CD4-positive, alpha-beta T cell treated with Interleukin-4 for 1 hour (primary cell): ENCODE measurements at regions not wholly inside any gene's neighbourhood (a gene's known extent, or its start where the extent isn't known, plus 50 kb on each side); places are given as distances from the start of the nearest gene placed in this dataset.
"Not testable (repeated sequence)": the region's sequence is repeated elsewhere in the genome, so short reads cannot be mapped to it uniquely, and the experiment has no call there.

ENCODE experiments used
- DNase-seq, 2 donors: peaks; one replicate each; pipeline ENCODE4 v3.0.0-alpha.2; 2020 to 2022

GRCh38 chr21:27379354-27379753 is 412.5 kb upstream of the ADAMTS5 start:
- no peak for DNase-seq

DNA sequence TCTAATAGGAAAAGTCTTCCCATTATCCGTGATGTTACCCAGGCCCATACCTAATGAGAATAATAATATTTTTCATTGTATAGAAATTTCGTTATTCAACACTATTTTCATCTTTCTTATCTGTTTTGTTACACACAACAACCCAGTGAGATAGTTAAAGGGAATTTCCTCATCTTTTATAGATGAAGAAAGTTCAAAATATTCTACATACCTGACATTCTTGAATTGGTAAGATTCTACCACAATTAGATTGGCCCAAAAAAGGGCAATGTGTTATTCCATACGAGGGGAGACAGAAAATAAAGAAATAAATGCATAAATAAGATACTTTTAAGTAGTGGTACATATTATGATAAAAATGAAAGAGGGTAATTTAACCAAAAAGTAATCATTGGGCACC is 405.5 kb upstream of the ADAMTS5 start:
- no peak for DNase-seq

DNA sequence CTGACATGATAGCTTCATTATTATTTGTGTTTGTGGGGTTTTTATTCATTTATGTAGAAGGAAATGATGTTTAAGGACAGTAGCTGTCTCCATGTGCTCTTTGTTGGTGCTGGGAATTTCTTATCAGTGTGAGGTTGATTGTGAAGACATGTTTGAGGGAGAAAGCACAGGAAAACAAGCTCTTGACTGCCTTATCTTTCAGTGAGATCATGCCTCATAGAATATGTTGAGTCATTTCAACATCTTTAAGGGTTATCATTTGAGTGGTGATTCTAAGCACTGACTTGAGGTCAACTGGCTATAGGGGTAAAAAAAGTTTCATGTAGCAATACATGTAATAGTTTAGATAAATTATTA is 405.1 kb upstream of the ADAMTS5 start:
- DNase-seq = no peak

GRCh38 chr21:27371115-27371974 is 404.5 kb upstream of the ADAMTS5 start:
- DNase-seq = no peak

DNA sequence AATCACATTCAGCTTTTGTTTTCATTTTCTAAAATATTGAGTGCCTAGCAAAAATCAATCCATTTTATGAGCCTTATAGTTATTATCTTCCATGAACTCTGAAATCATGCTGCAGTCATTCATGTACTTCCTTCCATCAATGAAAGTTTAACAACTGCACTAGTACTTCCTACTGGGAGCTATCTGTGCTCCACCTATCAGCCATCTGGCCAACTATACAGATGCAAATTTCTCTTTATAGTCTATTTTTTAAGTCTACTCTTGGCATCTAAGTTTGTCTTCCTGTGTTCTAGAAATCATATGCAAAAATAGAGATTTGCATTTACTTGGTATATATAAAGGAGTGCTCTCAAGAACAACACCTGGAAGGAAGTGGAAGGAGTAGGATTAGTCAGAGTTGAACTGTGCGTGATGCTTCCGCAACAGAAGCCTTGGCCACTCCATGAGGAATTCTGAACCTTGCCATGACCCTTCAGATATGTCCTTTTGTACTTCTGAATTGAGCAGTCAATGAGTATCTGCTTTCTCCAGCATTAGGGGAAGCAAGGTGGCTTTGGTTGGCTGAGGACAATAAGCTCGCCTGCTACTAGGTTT is 403.2 kb upstream of the ADAMTS5 start:
- no peak for DNase-seq

DNA sequence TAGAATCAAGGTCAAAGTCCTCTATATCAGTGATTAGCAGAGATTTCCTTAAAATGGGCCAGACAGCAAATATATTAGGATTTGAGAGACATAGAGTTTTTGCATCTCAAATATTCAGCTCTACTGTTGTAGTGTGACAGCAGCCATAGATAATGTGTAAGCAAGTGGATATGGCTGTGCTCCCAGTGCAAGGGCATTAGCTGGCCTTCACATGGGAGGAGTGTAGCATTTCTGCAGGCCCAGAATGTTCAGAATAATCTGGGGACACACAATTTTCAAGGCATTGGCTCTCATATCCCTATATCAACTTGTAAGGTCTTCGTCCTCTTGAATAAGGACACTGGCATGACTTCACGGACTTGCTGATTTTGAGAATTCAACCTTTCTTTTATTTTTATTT is 402.3 kb upstream of the ADAMTS5 start:
- DNase-seq = no peak

- no peak for DNase-seq
Observed at GRCh38 chr21:27366646-27367235, 399.9 kb upstream of the ADAMTS5 start.

DNA sequence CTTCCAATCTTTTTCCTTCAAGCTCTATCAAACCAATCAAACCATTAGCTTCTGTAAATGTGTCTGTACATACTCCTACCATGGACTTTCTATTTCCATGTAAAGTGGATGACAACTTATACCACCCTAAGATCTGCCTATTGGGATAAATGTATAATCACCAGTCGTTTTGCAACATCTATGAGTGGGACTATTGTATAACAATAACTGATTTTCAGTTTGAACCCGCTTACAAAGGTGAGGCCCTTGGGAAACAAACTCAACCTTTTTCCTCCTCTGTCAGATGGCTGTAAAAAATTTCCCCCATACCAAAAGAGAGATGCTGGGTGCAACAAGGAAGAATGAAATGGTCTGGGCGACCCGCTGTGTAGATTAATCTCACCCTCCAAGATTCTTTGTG is 399.1 kb upstream of the ADAMTS5 start:
- no peak for DNase-seq

DNA sequence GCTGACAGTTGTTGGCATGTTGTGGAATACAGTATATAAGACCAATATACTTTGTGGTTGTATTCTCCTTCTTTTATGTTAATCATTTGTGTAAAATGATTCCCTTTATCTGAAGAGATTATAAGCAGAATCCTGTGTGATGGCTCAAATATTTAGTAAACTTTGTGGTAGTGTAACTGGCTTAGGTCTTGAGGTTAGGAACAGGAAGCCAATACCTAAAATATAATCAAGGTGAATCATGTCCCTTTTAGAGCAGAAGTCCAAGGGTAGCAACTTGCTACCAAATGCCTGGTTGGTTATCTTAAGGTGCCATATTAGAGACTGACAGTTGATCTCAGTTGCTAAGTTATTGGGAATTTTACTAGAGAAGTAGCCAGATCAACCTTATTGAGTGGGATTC is 398.5 kb upstream of the ADAMTS5 start:
- no peak for DNase-seq

- no peak for DNase-seq
Observed at GRCh38 chr21:27363719-27364477, 397.0 kb upstream of the ADAMTS5 start.

GRCh38 chr21:27362249-27362648 is 395.4 kb upstream of the ADAMTS5 start:
- DNase-seq = no peak

DNA sequence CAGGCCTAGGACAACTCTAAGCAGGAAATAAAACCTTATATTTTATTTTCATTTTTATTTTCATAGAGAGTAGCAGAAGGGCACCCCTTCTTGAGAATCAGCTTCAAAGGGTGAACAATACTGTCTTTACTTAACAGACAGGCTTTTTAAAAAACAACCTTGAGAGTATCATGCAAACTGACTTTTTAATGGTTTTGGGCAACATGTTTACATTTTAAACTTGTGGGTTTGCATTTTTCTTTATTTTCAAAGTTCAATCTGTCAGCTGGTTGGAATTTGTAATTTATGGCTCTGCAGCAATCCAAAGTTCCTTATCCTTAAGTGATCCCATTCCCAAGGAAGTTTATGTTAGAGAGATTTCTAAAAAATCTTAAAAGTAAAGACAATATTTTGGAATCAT is 392.3 kb upstream of the ADAMTS5 start:
- no peak for DNase-seq

DNA sequence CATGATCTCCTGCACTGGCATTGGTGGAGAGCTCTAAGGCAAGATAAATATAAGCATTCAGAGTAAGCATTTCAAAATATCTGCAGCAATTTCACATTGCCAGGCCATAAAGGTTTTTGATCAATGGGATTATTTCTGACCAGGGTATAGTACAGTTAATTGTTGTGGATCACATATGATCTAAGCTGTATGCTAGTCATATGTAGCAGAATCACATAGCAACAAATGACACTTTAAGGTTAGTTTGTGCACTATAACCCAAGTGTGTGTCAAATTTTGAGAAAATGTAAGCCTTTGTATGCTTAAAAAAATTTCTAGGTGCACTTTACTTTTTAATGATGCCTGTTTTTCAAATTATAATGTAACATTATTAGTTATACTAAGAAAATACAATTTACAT is 386.0 kb upstream of the ADAMTS5 start:
- DNase-seq = no peak

GRCh38 chr21:27346041-27346448 is 379.2 kb upstream of the ADAMTS5 start:
- no peak for DNase-seq

DNA sequence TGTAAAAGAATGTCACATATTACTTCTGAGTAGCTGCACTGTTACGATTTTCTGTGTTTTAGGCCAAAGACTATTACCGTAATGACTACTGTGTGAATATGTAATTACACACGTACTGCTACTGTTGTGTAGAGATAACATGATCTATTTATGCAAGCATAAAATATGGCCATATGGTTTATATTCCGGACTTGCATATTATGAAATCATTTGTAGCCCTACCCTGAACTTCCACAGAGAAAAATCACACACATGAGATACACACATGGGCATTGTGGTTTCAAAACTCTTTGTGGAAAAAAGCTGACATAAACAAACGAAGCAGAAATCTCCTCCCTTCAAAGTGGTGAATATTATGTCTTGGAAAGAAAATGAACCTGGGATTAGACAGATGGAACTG is 373.0 kb upstream of the ADAMTS5 start:
- no peak for DNase-seq

GRCh38 chr21:27338007-27338406 is 371.1 kb upstream of the ADAMTS5 start:
- DNase-seq = not testable (repeated sequence)

GRCh38 chr21:27333096-27333495 is 366.2 kb upstream of the ADAMTS5 start:
- DNase-seq = no peak

GRCh38 chr21:27329255-27329851 is 362.5 kb upstream of the ADAMTS5 start:
- DNase-seq = no peak

DNA sequence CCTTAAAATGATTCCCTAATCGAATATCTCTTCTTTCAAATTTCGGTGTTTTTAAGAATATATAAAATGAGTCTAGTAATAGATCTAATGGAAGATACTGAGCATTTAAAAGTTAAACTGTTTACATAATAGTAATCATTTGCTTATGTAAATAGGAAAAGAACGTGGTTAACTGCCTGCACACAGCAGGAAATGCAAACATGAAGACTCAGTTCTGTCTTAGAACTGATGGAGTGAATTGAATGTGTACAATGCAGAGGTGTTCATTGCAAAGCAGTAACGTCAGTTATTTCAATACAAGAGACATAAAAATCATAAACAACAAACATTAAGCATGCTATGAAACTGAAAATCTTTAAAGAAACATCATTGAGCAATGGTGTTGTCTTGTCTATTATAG is 359.4 kb upstream of the ADAMTS5 start:
- DNase-seq = no peak

DNA sequence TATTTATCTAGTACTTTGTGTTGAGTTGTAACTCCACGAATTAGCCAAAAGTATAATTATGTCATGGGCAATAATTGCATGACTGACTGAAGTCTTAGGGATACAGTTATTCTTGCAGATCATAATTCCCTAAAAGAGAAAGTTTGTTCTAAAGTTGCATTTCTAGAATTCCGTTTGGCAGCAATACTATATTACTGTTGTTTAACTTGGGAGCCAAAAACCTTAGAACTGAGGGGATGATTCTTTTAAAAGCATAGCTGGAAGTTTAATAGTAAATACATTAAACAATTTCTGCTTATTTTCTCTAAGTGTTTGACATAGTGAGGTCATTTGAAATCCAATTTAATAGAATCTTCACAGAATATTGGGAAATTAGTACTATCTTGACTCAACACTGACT is 356.4 kb upstream of the ADAMTS5 start:
- no peak for DNase-seq

DNA sequence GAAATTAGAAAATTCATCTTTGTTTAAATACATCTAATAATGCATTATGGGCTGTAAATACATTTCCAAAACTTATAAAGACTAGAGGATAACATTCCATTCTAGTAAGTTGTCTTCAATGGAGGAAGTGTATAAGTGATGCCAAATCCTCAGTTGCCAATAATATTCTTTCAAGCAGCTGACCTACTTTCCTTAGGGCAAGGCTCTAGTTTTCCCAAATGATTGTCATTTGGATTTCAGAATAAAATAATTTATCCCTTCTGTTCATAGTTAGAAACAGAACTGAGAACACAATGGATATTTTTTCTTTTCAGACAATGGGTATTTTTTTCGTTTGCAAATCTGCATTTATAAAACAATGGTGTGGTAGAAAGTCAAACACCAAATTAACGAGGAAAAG is 354.9 kb upstream of the ADAMTS5 start:
- no peak for DNase-seq

DNA sequence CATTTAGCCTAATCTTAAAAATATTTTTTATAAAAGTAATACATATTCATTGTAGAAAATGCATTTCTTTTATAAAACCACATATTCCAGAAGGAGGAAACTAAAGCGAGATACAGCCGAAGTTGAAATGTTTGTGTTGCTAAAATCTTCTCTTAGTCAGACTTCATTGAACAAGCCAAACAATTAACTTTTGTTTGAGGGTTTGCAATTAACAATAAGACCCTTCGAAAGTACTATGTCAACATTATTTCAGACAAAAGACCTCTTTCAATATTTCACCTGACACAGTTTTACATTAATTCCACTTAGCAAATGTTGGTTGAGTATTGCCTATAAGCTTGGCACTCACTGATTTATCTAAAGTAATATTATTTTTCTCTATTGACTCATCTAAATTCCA is 354.0 kb upstream of the ADAMTS5 start:
- DNase-seq = no peak

GRCh38 chr21:27317601-27318000 is 350.7 kb upstream of the ADAMTS5 start:
- DNase-seq = not testable (repeated sequence)
